ENCODE measurements at regions not wholly inside any gene's neighbourhood (a gene's known extent, or its start where the extent isn't known, plus 50 kb on each side); places are given as distances from the start of the nearest gene placed in this dataset.

GRCh38 chr2:19648583-19648982, 253.2 kb downstream of the TTC32 start:
- intact Hi-C loops (cut with DNase I) = no loop called here
- Histone ChIP-seq H3K4me3 (replicated peaks in 1 of 3) (no peak overlapping the region), H3K27ac (no peak overlapping the region), H3K27me3 (no peaks in the 10 kb centered on the region), H3K4me1 (no peaks in the 10 kb centered on the region), H3K9me3 (no peaks in the 10 kb centered on the region), H3K36me3 (no peaks in the 10 kb centered on the region)
- TF ChIP-seq, protein P1, sequence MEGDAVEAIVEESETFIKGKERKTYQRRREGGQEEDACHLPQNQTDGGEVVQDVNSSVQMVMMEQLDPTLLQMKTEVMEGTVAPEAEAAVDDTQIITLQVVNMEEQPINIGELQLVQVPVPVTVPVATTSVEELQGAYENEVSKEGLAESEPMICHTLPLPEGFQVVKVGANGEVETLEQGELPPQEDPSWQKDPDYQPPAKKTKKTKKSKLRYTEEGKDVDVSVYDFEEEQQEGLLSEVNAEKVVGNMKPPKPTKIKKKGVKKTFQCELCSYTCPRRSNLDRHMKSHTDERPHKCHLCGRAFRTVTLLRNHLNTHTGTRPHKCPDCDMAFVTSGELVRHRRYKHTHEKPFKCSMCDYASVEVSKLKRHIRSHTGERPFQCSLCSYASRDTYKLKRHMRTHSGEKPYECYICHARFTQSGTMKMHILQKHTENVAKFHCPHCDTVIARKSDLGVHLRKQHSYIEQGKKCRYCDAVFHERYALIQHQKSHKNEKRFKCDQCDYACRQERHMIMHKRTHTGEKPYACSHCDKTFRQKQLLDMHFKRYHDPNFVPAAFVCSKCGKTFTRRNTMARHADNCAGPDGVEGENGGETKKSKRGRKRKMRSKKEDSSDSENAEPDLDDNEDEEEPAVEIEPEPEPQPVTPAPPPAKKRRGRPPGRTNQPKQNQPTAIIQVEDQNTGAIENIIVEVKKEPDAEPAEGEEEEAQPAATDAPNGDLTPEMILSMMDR (IDR thresholded peaks at IDR 0.05) = no peak
- no peak for TF ChIP-seq POLR2A (IDR thresholded peaks at IDR 0.05)
- WGBS, 2 donors = 10 to 16% methylated on average over 1 of the region's 1 CpG
- DNase-seq = no peak

DNA sequence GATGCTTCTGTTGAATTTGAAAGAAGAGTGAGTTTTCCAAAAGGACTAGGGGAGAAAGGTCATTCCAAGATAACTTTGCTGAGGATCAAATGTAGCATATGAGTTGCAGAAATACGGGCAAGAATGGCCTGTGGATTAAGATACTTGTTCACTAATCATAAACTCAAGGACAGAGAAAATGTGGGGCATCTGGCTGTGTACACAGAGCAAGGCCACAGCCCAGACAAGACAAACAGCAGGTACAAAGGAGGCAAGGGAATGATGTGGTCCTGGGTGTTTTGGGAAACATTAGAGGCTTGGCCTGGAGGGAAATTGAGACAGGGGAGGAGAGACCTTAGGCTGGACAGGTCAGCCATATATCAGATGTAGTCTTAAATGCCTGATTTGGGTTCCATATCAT, 254.8 kb downstream of the TTC32 start:
- H3K4me3 ChIP-seq (replicated peaks in 1 of 3) = no peak overlapping the region
- no peaks in the 10 kb centered on the region for H3K9me3 ChIP-seq
- no peak for TF ChIP-seq POLR2A (IDR thresholded peaks at IDR 0.05)
- TF ChIP-seq, protein P1 (IDR thresholded peaks at IDR 0.05) = no peak
- no peaks in the 10 kb centered on the region for H3K27me3 ChIP-seq
- WGBS, 2 donors = 84 to 92% methylated on average over 1 of the region's 1 CpG
- H3K36me3 ChIP-seq = no peaks in the 10 kb centered on the region
- DNase-seq = no peak
- no peaks in the 10 kb centered on the region for H3K4me1 ChIP-seq
- no peak overlapping the region for H3K27ac ChIP-seq
- intact Hi-C loops (cut with DNase I) = no loop called here

DNA sequence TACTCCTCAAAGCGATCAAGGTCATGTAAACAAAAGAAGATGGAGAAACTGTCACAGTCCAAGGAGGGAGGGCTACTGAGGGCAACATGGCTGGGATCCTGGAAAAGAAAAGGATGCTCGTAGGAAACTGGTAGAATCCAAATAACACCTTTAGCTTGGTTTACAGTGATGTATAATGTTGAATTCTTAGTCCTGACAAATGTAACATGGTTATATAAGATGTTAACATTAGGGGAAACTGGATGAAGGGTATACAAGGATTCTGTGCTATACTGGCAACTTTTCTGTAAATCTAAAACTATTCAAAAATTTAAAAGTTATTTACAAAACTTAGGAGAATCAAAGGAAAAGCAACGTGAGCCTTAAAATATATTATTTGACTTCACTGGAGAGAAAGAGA, 257.0 kb downstream of the TTC32 start:
- no peaks in the 10 kb centered on the region for H3K27me3 ChIP-seq
- H3K9me3 ChIP-seq = no peaks in the 10 kb centered on the region
- 92 to 93% methylated on average over 3 of the region's 3 CpGs for WGBS, 2 donors
- no peaks in the 10 kb centered on the region for H3K4me1 ChIP-seq
- intact Hi-C loops (cut with DNase I) = no loop called here
- no peak overlapping the region for H3K27ac ChIP-seq
- no peaks in the 10 kb centered on the region for H3K36me3 ChIP-seq
- H3K4me3 ChIP-seq (replicated peaks in 1 of 3) = no peak overlapping the region
- no peak for DNase-seq
- TF ChIP-seq, protein P1 (IDR thresholded peaks at IDR 0.05) = no peak
- no peak for TF ChIP-seq POLR2A (IDR thresholded peaks at IDR 0.05)

DNA sequence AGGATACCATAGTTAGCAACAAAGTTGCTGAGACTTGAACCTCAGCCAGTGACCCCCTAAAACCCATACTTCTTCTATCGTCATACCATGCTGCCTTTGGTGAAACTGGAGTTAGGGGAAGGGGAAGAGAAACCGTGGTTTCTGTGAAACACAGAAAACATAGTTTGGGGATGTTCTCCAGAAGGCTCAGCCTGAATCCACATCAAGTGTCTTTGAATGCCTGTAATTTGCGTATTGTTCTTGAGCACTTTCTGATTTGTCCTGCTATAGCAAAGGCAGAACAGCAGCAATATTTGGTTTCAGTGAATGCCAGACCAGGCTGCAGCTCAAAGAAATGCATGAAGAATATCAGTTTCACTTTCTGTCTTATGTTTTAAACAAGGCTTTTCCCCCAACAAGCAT, 258.7 kb downstream of the TTC32 start:
- no peak for TF ChIP-seq POLR2A (IDR thresholded peaks at IDR 0.05)
- TF ChIP-seq, protein P1 (IDR thresholded peaks at IDR 0.05) = no peak
- H3K4me1 ChIP-seq = no peaks in the 10 kb centered on the region
- H3K4me3 ChIP-seq (replicated peaks in 1 of 3) = no peak overlapping the region
- intact Hi-C loops (cut with DNase I) = no loop called here
- no peaks in the 10 kb centered on the region for H3K9me3 ChIP-seq
- 90 to 96% methylated on average over 3 of the region's 3 CpGs for WGBS, 2 donors
- no peaks in the 10 kb centered on the region for H3K27me3 ChIP-seq
- H3K36me3 ChIP-seq = no peaks in the 10 kb centered on the region
- no peak overlapping the region for H3K27ac ChIP-seq
- DNase-seq = no peak

DNA sequence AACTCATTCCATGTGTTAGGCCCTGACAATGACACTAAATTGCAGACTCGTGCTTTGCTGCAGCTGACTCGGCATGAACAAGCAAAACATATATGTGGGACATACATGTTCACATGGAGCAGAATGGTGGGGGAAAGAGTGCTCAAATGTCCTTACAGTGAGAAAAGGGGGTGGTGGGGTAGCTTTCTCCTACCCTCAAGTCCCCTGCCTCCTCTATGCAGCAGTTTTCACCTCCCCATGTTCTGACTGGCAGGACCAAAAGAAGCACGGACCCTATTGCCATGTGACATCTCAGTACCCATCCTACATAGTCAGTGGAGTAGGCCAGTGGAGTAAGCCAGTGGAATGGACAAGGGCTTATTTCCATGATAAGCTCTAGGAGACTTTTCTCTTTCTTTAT, 259.3 kb downstream of the TTC32 start:
- no peaks in the 10 kb centered on the region for H3K4me1 ChIP-seq
- no peak overlapping the region for H3K4me3 ChIP-seq (replicated peaks in 1 of 3)
- no peaks in the 10 kb centered on the region for H3K27me3 ChIP-seq
- no peaks in the 10 kb centered on the region for H3K36me3 ChIP-seq
- intact Hi-C loops (cut with DNase I) = no loop called here
- TF ChIP-seq, protein P1 (IDR thresholded peaks at IDR 0.05) = no peak
- TF ChIP-seq POLR2A (IDR thresholded peaks at IDR 0.05) = no peak
- WGBS, 2 donors = 98% methylated on average over 3 of the region's 3 CpGs
- H3K27ac ChIP-seq = no peak overlapping the region
- no peaks in the 10 kb centered on the region for H3K9me3 ChIP-seq
- no peak for DNase-seq
